HEK293 (cell line): ENCODE measurements at regions not wholly inside any gene's neighbourhood (a gene's known extent, or its start where the extent isn't known, plus 50 kb on each side); places are given as distances from the start of the nearest gene placed in this dataset.

Experiments used
- CTCF ChIA-PET: fragments of 350-600 bp; formaldehyde crosslinking; extraction: SDS; loops from one replicate; lab custom pipeline; 2021; ENCODE audit warnings: antibody characterized with exemption; lab: Yijun Ruan, JAX
- POLR2A ChIA-PET: fragments of 300-600 bp; formaldehyde crosslinking; extraction: SDS; loops from one replicate; lab custom pipeline; 2020; ENCODE audit warnings: antibody characterized with exemption, inconsistent platforms; lab: Yijun Ruan, JAX
- H3K27ac ChIP-seq: fragments of 200-500 bp; sonication (Bioruptor generic); 2 replicates; pipeline ENCODE4 v1.5.1; 2014; ENCODE audit warnings: low read depth, low read length, control low read depth, inconsistent platforms; ENCODE audit errors: extremely low read depth
- H3K36me3 ChIP-seq, 2 experiments: fragments of 200-500 bp in 1 of 2; sonication (Bioruptor generic) in 1 of 2; 1 replicate in 1 of 2; 2 replicates in 1 of 2; pipeline ENCODE4 v1.5.1; 2014 to 2017; ENCODE audit warnings: inconsistent platforms in 2 of 2, low read length in 2 of 2; ENCODE audit not compliant: control insufficient read depth in 2 of 2, insufficient read depth in 1 of 2
- H3K4me1 ChIP-seq: fragments of 200-500 bp; sonication (Bioruptor generic); 2 replicates; pipeline ENCODE4 v1.5.1; 2014; ENCODE audit warnings: mild to moderate bottlenecking, low read length, inconsistent platforms; ENCODE audit not compliant: control insufficient read depth, insufficient read depth
- H3K4me3 ChIP-seq: 2 replicates; pipeline ENCODE4 v1.5.1; 2011; ENCODE audit warnings: low read depth, mild to moderate bottlenecking, control low read depth, low read length, moderate library complexity
- H3K9me3 ChIP-seq: fragments of 200-500 bp; sonication (Bioruptor generic); 2 replicates; pipeline ENCODE4 v1.5.1; 2014; ENCODE audit warnings: low read depth, low read length, inconsistent platforms; ENCODE audit not compliant: control insufficient read depth, insufficient read depth
- RBAK ChIP-seq: fragments of 450-650 bp; formaldehyde crosslinking; IDR thresholded peaks from 2 replicates; pipeline ENCODE4 v1.5.1; 2016; ENCODE audit warnings: missing biosample characterization, missing genetic modification characterization
- SP7 ChIP-seq: fragments of 450-650 bp; formaldehyde crosslinking; IDR thresholded peaks from 2 replicates; pipeline ENCODE4 v1.5.1; 2016; ENCODE audit warnings: missing biosample characterization, missing genetic modification characterization
- ZNF121 ChIP-seq: fragments of 450-650 bp; formaldehyde crosslinking; IDR thresholded peaks from 2 replicates; pipeline ENCODE4 v1.5.1; 2016; ENCODE audit warnings: missing biosample characterization, missing genetic modification characterization
- ZNF214 ChIP-seq: fragments of 450-650 bp; formaldehyde crosslinking; IDR thresholded peaks from 2 replicates; pipeline ENCODE4 v1.5.1; 2017; ENCODE audit warnings: missing biosample characterization, mild to moderate bottlenecking, missing genetic modification characterization, borderline replicate concordance
- ZNF548 ChIP-seq: fragments of 450-650 bp; formaldehyde crosslinking; IDR thresholded peaks from 2 replicates; pipeline ENCODE4 v1.5.1; 2016; ENCODE audit warnings: missing biosample characterization, missing genetic modification characterization
- ZNF830 ChIP-seq: fragments of 450-650 bp; IDR thresholded peaks from 2 replicates; pipeline ENCODE4 v1.5.0; 2018; ENCODE audit warnings: missing biosample characterization, missing genetic modification characterization, low read depth, mild to moderate bottlenecking, moderate library complexity
- TF ChIP-seq, protein P1 (sequence below): fragments of 450-650 bp; formaldehyde crosslinking; IDR thresholded peaks from 2 replicates; pipeline ENCODE4 v1.5.1; 2016; ENCODE audit warnings: missing biosample characterization, missing genetic modification characterization
- TF ChIP-seq, protein P2 (sequence below): fragments of 450-650 bp; IDR thresholded peaks from 2 replicates; pipeline ENCODE4 v1.5.1; 2018; ENCODE audit warnings: missing biosample characterization, missing genetic modification characterization
- TF ChIP-seq, protein P3 (sequence below): fragments of 450-650 bp; formaldehyde crosslinking; IDR thresholded peaks from 2 replicates; pipeline ENCODE4 v1.5.1; 2016; ENCODE audit warnings: missing biosample characterization, missing genetic modification characterization

DNA sequence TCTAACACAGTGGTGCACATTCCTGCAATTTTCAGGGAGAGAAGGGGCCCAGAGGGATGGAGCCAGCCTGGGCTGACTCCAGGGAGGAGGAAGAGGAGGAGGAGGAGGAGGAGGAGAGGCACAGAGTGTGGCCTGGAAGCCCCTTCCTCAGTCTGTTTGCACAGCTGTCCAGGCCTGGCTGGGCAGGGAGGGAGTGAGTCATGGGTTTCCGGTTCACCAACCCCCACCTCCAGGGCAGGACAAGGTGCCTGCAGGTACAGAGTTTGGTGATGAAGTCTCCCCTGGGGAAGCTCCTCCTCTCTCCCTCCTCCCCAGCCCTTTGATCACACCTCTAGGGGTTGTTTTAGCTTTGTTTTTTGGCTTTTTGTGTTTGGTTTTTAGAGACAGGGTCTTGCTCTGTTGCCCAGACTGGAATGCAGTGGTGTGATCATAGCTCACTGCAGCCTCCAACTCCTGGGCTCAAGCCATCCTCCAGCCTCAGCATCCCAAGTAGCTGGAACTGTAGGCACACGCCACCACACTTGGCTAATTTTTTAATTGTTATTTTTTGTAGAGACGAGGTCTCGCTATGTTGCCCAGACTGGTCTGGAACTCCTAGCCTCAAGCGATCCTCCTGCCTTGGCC lies 77.5 kb upstream of the CUX1 start:
- Histone ChIP-seq H3K4me3 (no peak overlapping the region), H3K36me3 (no peaks in the 10 kb centered on the region), H3K9me3 (no peaks in the 10 kb centered on the region), H3K4me1 (no peaks in the 10 kb centered on the region), H3K27ac (no peak overlapping the region)
- TF ChIP-seq ZNF548 (tag by site-specific recombination) (0 out of 2 replicates have a peak, but pooled peaks have one; percentile 24), ZNF121 (tag by site-specific recombination) (peak; percentile 88), SP7 (no peak), ZNF830 (tag by site-specific recombination) (no peak)
- TF ChIP-seq, protein P1, sequence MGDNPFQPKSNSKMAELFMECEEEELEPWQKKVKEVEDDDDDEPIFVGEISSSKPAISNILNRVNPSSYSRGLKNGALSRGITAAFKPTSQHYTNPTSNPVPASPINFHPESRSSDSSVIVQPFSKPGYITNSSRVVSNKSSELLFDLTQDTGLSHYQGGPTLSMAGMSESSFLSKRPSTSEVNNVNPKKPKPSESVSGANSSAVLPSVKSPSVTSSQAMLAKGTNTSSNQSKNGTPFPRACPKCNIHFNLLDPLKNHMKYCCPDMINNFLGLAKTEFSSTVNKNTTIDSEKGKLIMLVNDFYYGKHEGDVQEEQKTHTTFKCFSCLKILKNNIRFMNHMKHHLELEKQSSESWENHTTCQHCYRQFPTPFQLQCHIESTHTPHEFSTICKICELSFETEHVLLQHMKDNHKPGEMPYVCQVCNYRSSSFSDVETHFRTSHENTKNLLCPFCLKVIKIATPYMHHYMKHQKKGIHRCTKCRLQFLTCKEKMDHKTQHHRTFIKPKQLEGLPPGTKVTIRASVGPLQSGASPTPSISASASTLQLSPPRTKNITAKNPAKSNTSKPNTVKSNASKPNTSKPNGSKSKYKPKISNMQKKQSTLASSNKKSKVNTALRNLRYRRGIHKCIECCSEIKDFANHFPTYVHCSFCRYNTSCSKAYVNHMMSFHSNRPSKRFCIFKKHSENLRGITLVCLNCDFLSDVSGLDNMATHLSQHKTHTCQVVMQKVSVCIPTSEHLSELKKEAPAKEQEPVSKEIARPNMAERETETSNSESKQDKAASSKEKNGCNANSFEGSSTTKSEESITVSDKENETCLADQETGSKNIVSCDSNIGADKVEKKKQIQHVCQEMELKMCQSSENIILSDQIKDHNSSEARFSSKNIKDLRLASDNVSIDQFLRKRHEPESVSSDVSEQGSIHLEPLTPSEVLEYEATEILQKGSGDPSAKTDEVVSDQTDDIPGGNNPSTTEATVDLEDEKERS (tag by site-specific recombination), result no peak
- TF ChIP-seq, protein P2, sequence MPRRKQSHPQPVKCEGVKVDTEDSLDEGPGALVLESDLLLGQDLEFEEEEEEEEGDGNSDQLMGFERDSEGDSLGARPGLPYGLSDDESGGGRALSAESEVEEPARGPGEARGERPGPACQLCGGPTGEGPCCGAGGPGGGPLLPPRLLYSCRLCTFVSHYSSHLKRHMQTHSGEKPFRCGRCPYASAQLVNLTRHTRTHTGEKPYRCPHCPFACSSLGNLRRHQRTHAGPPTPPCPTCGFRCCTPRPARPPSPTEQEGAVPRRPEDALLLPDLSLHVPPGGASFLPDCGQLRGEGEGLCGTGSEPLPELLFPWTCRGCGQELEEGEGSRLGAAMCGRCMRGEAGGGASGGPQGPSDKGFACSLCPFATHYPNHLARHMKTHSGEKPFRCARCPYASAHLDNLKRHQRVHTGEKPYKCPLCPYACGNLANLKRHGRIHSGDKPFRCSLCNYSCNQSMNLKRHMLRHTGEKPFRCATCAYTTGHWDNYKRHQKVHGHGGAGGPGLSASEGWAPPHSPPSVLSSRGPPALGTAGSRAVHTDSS (tag by site-specific recombination), result peak; percentile 60; the same call in 1 of the 2 replicates
- CTCF ChIA-PET, result interaction anchor here (0.7 to 1.1 kb wide), 3 partner anchors 10 to 532 kb away, joined by 3 read pairs; no protein-coding TSS in a partner anchor
- POLR2A ChIA-PET, result no interaction called here

DNA sequence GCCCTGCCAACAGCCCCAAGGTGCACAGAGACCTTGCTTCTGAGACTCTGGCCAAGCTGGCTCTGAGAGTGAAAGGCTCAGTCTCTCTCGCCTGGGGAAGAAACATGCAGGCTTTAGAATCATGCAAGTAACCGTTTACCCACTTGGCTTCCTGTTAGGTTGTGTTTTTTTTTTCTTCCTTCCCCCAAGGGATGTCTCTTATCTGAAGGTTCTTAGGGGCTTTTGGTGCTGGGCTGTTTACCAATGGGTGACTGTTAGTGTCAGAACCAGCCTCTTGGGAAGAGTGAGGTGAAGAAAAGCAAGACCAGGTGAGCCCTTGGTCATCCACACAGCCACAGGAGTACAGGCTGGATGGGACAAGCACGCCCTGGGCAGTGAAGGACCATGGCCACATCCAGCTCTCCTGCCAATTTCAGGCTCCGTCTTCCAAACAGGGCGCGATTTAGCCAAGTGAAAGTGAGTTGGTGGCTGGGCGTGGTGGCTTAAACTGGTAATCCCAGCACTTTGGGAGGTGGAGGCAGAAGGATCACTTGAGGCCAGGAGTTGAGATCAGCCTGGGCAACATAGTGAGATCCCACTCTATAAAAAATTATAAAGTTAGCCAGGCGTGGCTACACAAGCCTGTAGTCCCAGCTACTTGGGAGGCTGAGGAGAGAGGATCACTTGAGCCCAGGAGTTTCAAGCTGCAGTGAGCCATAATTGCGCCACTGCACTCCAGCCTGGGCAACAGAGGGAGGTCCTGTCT lies 76.3 kb upstream of the CUX1 start:
- no peaks in the 10 kb centered on the region for H3K36me3 ChIP-seq
- H3K4me3 ChIP-seq, result no peak overlapping the region
- POLR2A ChIA-PET, result no interaction called here
- H3K27ac ChIP-seq, result no peak overlapping the region
- CTCF ChIA-PET, result interaction anchor here (0.7 to 1.1 kb wide), 2 partner anchors 30 to 138 kb away, joined by 3 to 4 read pairs; no protein-coding TSS in a partner anchor
- H3K4me1 ChIP-seq, result no peaks in the 10 kb centered on the region
- H3K9me3 ChIP-seq, result no peaks in the 10 kb centered on the region
- TF ChIP-seq RBAK (tag by site-specific recombination) (no peak), ZNF214 (no peak), ZNF121 (tag by site-specific recombination) (peak; percentile 94)
- TF ChIP-seq, protein P3, sequence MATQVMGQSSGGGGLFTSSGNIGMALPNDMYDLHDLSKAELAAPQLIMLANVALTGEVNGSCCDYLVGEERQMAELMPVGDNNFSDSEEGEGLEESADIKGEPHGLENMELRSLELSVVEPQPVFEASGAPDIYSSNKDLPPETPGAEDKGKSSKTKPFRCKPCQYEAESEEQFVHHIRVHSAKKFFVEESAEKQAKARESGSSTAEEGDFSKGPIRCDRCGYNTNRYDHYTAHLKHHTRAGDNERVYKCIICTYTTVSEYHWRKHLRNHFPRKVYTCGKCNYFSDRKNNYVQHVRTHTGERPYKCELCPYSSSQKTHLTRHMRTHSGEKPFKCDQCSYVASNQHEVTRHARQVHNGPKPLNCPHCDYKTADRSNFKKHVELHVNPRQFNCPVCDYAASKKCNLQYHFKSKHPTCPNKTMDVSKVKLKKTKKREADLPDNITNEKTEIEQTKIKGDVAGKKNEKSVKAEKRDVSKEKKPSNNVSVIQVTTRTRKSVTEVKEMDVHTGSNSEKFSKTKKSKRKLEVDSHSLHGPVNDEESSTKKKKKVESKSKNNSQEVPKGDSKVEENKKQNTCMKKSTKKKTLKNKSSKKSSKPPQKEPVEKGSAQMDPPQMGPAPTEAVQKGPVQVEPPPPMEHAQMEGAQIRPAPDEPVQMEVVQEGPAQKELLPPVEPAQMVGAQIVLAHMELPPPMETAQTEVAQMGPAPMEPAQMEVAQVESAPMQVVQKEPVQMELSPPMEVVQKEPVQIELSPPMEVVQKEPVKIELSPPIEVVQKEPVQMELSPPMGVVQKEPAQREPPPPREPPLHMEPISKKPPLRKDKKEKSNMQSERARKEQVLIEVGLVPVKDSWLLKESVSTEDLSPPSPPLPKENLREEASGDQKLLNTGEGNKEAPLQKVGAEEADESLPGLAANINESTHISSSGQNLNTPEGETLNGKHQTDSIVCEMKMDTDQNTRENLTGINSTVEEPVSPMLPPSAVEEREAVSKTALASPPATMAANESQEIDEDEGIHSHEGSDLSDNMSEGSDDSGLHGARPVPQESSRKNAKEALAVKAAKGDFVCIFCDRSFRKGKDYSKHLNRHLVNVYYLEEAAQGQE (tag by site-specific recombination), result no peak
- TF ChIP-seq, all 188 proteins: peak for 1
